GM12891 (cell line): ENCODE measurements at regions not wholly inside any gene's neighbourhood (a gene's known extent, or its start where the extent isn't known, plus 50 kb on each side); places are given as distances from the start of the nearest gene placed in this dataset.

ENCODE experiments used
- DNase-seq: peaks from one replicate; pipeline ENCODE4 v3.0.0; 2011; ENCODE audit warnings: low spot score; ENCODE audit not compliant: insufficient read length
- FAIRE-seq: peaks from 2 replicates; lab custom pipeline; 2011; peaks lifted over from hg19 to GRCh38; lab: Jason Lieb, UNC
- PAX5 ChIP-seq: IDR thresholded peaks from 2 replicates; pipeline ENCODE4 v1.6.1; 2011; ENCODE audit warnings: low read length, moderate library complexity, mild to moderate bottlenecking; ENCODE audit not compliant: insufficient read depth, severe bottlenecking
- POLR2A ChIP-seq: IDR thresholded peaks from 2 replicates; pipeline ENCODE4 v1.6.1; 2011; ENCODE audit warnings: low read depth, low read length, control low read depth
- POLR2AphosphoS5 ChIP-seq: IDR thresholded peaks from 2 replicates; pipeline ENCODE4 v1.6.1; 2011; ENCODE audit warnings: low read depth, low read length, control low read depth
- POU2F2 ChIP-seq: IDR thresholded peaks from 2 replicates; pipeline ENCODE4 v1.6.1; 2011; ENCODE audit warnings: low read depth, mild to moderate bottlenecking, control low read depth, low read length, moderate library complexity
- SPI1 ChIP-seq: IDR thresholded peaks from 2 replicates; pipeline ENCODE4 v1.6.1; 2011; ENCODE audit warnings: low read depth, low read length, control low read depth
- TAF1 ChIP-seq: IDR thresholded peaks from 2 replicates; pipeline ENCODE4 v1.6.1; 2011; ENCODE audit warnings: low read depth, low read length, control low read depth

GRCh38 chr2:81692566-81692965 lies 1388.0 kb upstream of the LRRTM1 start:
- DNase-seq (no peak), FAIRE-seq (no peak)
- TF ChIP-seq TAF1, result no peak
- TF ChIP-seq SPI1, result no peak
- TF ChIP-seq POU2F2, result no peak
- TF ChIP-seq POLR2AphosphoS5, result no peak
- TF ChIP-seq POLR2A, result no peak
- TF ChIP-seq PAX5, result no peak

DNA sequence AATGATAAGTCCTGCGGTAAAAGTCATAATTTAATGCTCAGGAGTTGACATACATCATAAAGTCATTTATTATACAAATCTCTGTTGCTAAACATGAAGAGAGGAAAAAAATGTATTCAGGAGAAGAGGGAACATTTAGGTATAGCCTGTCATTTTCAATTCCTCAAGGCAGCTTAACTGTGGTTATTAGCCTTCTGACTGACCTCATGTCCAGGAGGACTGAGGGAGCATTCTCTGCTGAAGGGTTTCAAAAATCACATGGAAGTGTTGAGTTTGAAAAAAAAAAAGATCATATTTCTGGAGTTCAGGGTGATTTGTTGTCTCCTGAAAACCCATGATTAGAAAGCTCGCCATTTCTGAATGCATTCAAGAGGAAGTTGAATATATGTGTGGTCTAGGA lies 1371.1 kb upstream of the LRRTM1 start:
- TF ChIP-seq POLR2A (no peak), TAF1 (no peak), POU2F2 (no peak), SPI1 (no peak), PAX5 (no peak), POLR2AphosphoS5 (no peak)
- DNase-seq (no peak), FAIRE-seq (no peak)

GRCh38 chr2:81672923-81673322 lies 1368.4 kb upstream of the LRRTM1 start:
- no peak for DNase-seq
- no peak for FAIRE-seq
- TF ChIP-seq POLR2AphosphoS5 (no peak), POLR2A (no peak), POU2F2 (no peak), TAF1 (no peak), SPI1 (no peak), PAX5 (no peak)

- TF ChIP-seq TAF1 (no peak), POLR2AphosphoS5 (no peak), POLR2A (no peak), PAX5 (no peak), POU2F2 (no peak), SPI1 (no peak)
- FAIRE-seq (no peak), DNase-seq (no peak)
Observed at GRCh38 chr2:81672516-81672915, 1368.0 kb upstream of the LRRTM1 start.

DNA sequence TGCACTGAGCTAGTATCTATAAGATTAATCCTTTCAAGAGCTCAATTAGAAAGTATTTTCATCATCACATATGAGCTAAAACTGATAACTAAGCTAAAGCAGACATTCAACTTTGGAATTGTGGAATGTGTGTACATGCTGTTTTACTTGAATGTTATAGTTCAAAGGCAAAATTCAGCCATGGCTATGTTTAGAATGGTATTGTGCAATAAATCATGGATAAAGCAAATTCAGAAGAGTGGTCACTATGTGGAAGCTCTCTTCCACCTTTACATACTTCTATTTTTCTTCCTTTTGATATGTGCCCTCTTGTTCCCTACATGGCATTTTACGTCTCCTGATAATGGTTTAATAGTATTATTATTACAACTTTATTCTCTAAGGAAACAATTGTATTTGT lies 1366.3 kb upstream of the LRRTM1 start:
- no peak for TF ChIP-seq POLR2A
- TF ChIP-seq SPI1, result no peak
- TF ChIP-seq POLR2AphosphoS5, result no peak
- TF ChIP-seq POU2F2, result no peak
- TF ChIP-seq TAF1, result no peak
- no peak for TF ChIP-seq PAX5
- FAIRE-seq, result no peak

GRCh38 chr2:81661081-81661480 lies 1356.5 kb upstream of the LRRTM1 start:
- DNase-seq (no peak), FAIRE-seq (no peak)
- TF ChIP-seq SPI1, result no peak
- no peak for TF ChIP-seq POLR2A
- no peak for TF ChIP-seq TAF1
- no peak for TF ChIP-seq PAX5
- TF ChIP-seq POLR2AphosphoS5, result no peak
- no peak for TF ChIP-seq POU2F2

More for the DNA sequence above, 1366.3 kb upstream of the LRRTM1 start:
- no peak for DNase-seq

- DNase-seq (no peak), FAIRE-seq (no peak)
- TF ChIP-seq POU2F2 (no peak), PAX5 (no peak), POLR2A (no peak), TAF1 (no peak), SPI1 (no peak), POLR2AphosphoS5 (no peak)
Observed at GRCh38 chr2:81658227-81658626, 1353.7 kb upstream of the LRRTM1 start.

DNA sequence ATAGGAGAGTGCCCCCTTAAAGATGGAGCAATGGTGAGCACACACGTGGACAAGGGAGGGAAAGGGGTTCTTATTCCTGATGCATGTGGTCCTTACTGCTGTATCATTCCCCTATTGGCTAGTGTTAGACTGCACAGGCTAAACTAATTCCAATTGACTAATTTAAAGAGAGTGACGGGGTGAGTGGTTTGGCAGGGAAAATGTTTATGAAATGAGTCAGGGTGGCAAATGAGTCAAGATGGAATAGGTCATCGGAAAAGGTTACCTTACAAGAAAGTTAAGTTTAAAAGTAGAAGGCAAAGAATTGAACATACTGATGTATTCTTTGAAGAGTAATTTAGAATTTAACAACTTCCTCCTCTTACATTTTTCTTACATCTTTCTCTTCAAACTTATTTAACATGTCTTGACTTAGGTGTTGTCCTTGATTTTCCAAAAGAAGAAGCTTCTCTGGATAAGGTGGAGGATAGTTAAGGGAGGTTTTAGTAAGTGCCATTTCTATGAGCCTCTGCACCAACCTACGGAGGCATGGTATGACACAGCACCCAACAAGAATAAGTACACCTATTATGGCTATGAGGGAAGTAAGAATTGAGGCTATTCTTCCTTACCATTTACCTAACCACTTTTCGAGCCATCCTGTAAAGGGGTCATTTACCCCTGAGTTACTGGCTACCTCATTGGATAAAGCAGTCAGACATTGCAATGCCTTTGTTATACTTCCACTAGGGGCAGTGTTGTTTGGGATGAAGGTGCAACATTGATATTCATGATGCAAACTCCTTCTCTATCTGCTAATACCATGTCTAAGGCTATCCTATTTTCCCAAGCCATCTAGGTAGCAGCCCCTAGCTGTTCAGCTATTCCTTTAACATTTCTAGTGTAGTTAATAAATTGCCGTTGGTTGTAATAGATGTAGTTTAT lies 1345.8 kb upstream of the LRRTM1 start:
- FAIRE-seq, result no peak
- no peak for TF ChIP-seq PAX5
- TF ChIP-seq TAF1, result no peak
- TF ChIP-seq POLR2AphosphoS5, result no peak
- no peak for TF ChIP-seq POU2F2
- no peak for TF ChIP-seq POLR2A
- TF ChIP-seq SPI1, result no peak
- DNase-seq, result no peak

- FAIRE-seq, result no peak
- DNase-seq, result no peak
- TF ChIP-seq SPI1, result no peak
- no peak for TF ChIP-seq TAF1
- TF ChIP-seq POLR2AphosphoS5, result no peak
- no peak for TF ChIP-seq PAX5
- TF ChIP-seq POU2F2, result no peak
- TF ChIP-seq POLR2A, result no peak
Observed at GRCh38 chr2:81648806-81649205, 1344.3 kb upstream of the LRRTM1 start.
